GM12872 (cell line): ENCODE measurements at regions not wholly inside any gene's neighbourhood (a gene's known extent, or its start where the extent isn't known, plus 50 kb on each side); places are given as distances from the start of the nearest gene placed in this dataset.

Experiments
- CTCF ChIP-seq: IDR thresholded peaks from 3 replicates; pipeline ENCODE4 v1.5.1; 2011; ENCODE audit warnings: low read depth, mild to moderate bottlenecking, low read length, moderate library complexity; ENCODE audit not compliant: insufficient read depth

GRCh38 chr18:1965541-1965940 is 605.8 kb downstream of the METTL4 start:
- no peak for TF ChIP-seq CTCF

- TF ChIP-seq CTCF: no peak
These were observed 602.4 kb downstream of the METTL4 start for GRCh38 chr18:1968801-1969498.

- TF ChIP-seq CTCF: no peak
These were observed 594.8 kb downstream of the METTL4 start for GRCh38 chr18:1976484-1976883.

GRCh38 chr18:1982056-1982455 is 589.2 kb downstream of the METTL4 start:
- no peak for TF ChIP-seq CTCF

- no peak for TF ChIP-seq CTCF
These were observed 587.4 kb downstream of the METTL4 start for GRCh38 chr18:1983746-1984515.

GRCh38 chr18:1993866-1994265 is 577.4 kb downstream of the METTL4 start:
- no peak for TF ChIP-seq CTCF

GRCh38 chr18:1994471-1994870 is 576.8 kb downstream of the METTL4 start:
- TF ChIP-seq CTCF: no peak
